K562 (cell line): ENCODE measurements at regions not wholly inside any gene's neighbourhood (a gene's known extent, or its start where the extent isn't known, plus 50 kb on each side); places are given as distances from the start of the nearest gene placed in this dataset.

ENCODE experiments used
- ATAC-seq: fragments of 200-7000 bp; cut with Tn5 transposase; 3 replicates; pipeline ENCODE4 v1.9.1; 2020; ENCODE audit warnings: moderate library complexity
- BruUV-seq: library from RNA; stranded (reverse); fragments of 400-500 nt; replicated peaks from 2 replicates; lab custom pipeline; 2021; lab: Mats Ljungman, UMichigan
- CTCF ChIA-PET: fragments of 300-600 bp; formaldehyde crosslinking; extraction: SDS; loops from one replicate; lab custom pipeline; 2021; ENCODE audit warnings: low intra/inter-chr PET ratio; lab: Yijun Ruan, JAX
- POLR2A ChIA-PET: fragments of 300-600, 350-650 bp; sonication (Branson Sonifier 250); formaldehyde crosslinking; extraction: SDS; loops from one replicate; lab custom pipeline; 2021; ENCODE audit warnings: antibody characterized with exemption, inconsistent platforms; lab: Yijun Ruan, JAX
- DNase-seq, 4 experiments: peaks; one replicate each; pipeline versions ENCODE4 v3.0.0 to v3.0.0-alpha.2; 2011 to 2018; ENCODE audit warnings: low spot score in 3 of 4, mixed read lengths in 3 of 4; ENCODE audit errors: extremely low read depth in 1 of 4
- FAIRE-seq: peaks from 2 replicates; lab custom pipeline; 2011; peaks lifted over from hg19 to GRCh38; lab: Jason Lieb, UNC
- H2AFZ ChIP-seq: 2 replicates; pipeline ENCODE4 v1.6.0; 2011; ENCODE audit warnings: low read depth, low read length, control low read depth, inconsistent platforms
- H3K27ac ChIP-seq: fragments of 200-600 bp; 3 replicates; pipeline ENCODE4 v1.8.0; 2011; ENCODE audit warnings: low read depth, mild to moderate bottlenecking, control low read depth, inconsistent platforms, low read length, moderate library complexity, mixed read lengths; ENCODE audit errors: extremely low read depth
- H3K27me3 ChIP-seq, 2 experiments: fragments of 300-600 bp in 1 of 2; 2 replicates in 1 of 2; 3 replicates in 1 of 2; pipeline versions ENCODE4 v1.6.0 to v1.8.0; 2011; ENCODE audit warnings: inconsistent platforms in 2 of 2, low read length in 2 of 2, mild to moderate bottlenecking in 1 of 2, mixed read lengths in 1 of 2, moderate library complexity in 1 of 2; ENCODE audit not compliant: control insufficient read depth in 2 of 2, insufficient read depth in 2 of 2
- H3K36me3 ChIP-seq: fragments of 300-600 bp; 3 replicates; pipeline ENCODE4 v1.8.0; 2011; ENCODE audit warnings: mild to moderate bottlenecking, low read length, inconsistent platforms; ENCODE audit not compliant: control insufficient read depth, insufficient read depth
- H3K4me1 ChIP-seq, 2 experiments: fragments of 200-600 bp in 1 of 2; replicated peaks in 1 of 2; 2 replicates in 1 of 2; 3 replicates in 1 of 2; pipeline versions ENCODE4 v1.5.1 to v1.8.0; 2011; ENCODE audit warnings: inconsistent platforms in 2 of 2, low read length in 2 of 2, mild to moderate bottlenecking in 1 of 2, mixed read lengths in 1 of 2, moderate library complexity in 1 of 2; ENCODE audit not compliant: control insufficient read depth in 2 of 2, insufficient read depth in 2 of 2
- H3K4me2 ChIP-seq: 2 replicates; pipeline ENCODE4 v1.6.1; 2011; ENCODE audit warnings: low read length, control low read depth, inconsistent platforms, mixed read lengths; ENCODE audit not compliant: insufficient read depth
- H3K4me3 ChIP-seq: fragments of 200-600 bp; sonication (generic), shearing (Covaris generic); 2 replicates; pipeline ENCODE4 v1.5.1; 2016; ENCODE audit warnings: control low read depth, inconsistent platforms
- H3K79me2 ChIP-seq: fragments of 200-600 bp; 3 replicates; pipeline ENCODE4 v1.8.0; 2011; ENCODE audit warnings: low read length, inconsistent platforms; ENCODE audit not compliant: control insufficient read depth, insufficient read depth
- H3K9ac ChIP-seq, 2 experiments: 2 replicates each; pipeline versions ENCODE4 v1.6.0 to v1.6.1; 2011; ENCODE audit warnings: low read depth in 2 of 2, low read length in 2 of 2, control low read depth in 1 of 2, inconsistent platforms in 1 of 2, mild to moderate bottlenecking in 1 of 2, mixed read lengths in 1 of 2; ENCODE audit not compliant: insufficient read depth in 1 of 2
- H3K9me1 ChIP-seq: one replicate; pipeline ENCODE4 v1.6.0; 2011; ENCODE audit warnings: inconsistent platforms, mild to moderate bottlenecking, low read length, moderate library complexity; ENCODE audit not compliant: control insufficient read depth, insufficient read depth
- H3K9me3 ChIP-seq: replicated peaks from 2 replicates; pipeline ENCODE4 v1.5.1; 2011; ENCODE audit warnings: low read depth, low read length, inconsistent platforms; ENCODE audit not compliant: control insufficient read depth, insufficient read depth
- H4K20me1 ChIP-seq: replicated peaks from 2 replicates; pipeline ENCODE4 v1.6.1; 2011; ENCODE audit warnings: low read length, inconsistent platforms, mixed read lengths; ENCODE audit not compliant: control insufficient read depth, insufficient read depth
- ADNP ChIP-seq: fragments of 200-800 bp; sonication (Bioruptor generic); IDR thresholded peaks from 2 replicates; pipeline ENCODE4 v1.6.1; 2016; ENCODE audit warnings: missing genetic modification characterization, missing compliant biosample characterization
- CREM ChIP-seq: IDR thresholded peaks from 2 replicates; pipeline ENCODE4 v1.6.1; 2014; ENCODE audit warnings: antibody characterized with exemption, low read depth
- HDAC8 ChIP-seq: fragments of 450-650 bp; IDR thresholded peaks from 2 replicates; pipeline ENCODE4 v1.6.1; 2016; ENCODE audit warnings: mild to moderate bottlenecking, missing genetic modification characterization, moderate library complexity, missing compliant biosample characterization
- MAFK ChIP-seq: IDR thresholded peaks from 2 replicates; pipeline ENCODE4 v1.6.1; 2011; ENCODE audit warnings: low read length, improper control_type of control experiment
- NR1H2 ChIP-seq: sonication (generic); formaldehyde crosslinking; IDR thresholded peaks from 2 replicates; pipeline ENCODE4 v1.4.0; 2020; ENCODE audit warnings: mild to moderate bottlenecking, missing genetic modification reagents
- NR4A1 ChIP-seq, 2 experiments: fragments of 250-450 bp in 1 of 2; fragments of 450-650 bp in 1 of 2; sonication (Bioruptor Pico) in 1 of 2; IDR thresholded peaks; 2 replicates each; pipeline versions ENCODE4 v1.4.0 to v1.6.1; 2016 to 2020; ENCODE audit warnings: mild to moderate bottlenecking in 2 of 2, missing compliant biosample characterization in 1 of 2, missing genetic modification characterization in 1 of 2, moderate library complexity in 1 of 2
- OTX1 ChIP-seq: fragments of 450-650 bp; formaldehyde crosslinking; IDR thresholded peaks from 2 replicates; pipeline ENCODE4 v1.4.0; 2022; ENCODE audit warnings: mild to moderate bottlenecking
- PHB ChIP-seq: fragments of 250-450 bp; sonication (Bioruptor Pico); IDR thresholded peaks from 2 replicates; pipeline ENCODE4 v1.5.0; 2021
- SUPT5H ChIP-seq: fragments of 450-650 bp; IDR thresholded peaks from 2 replicates; pipeline ENCODE4 v1.6.1; 2016
- ZNF274 ChIP-seq: IDR thresholded peaks from 2 replicates; pipeline ENCODE4 v1.6.1; 2011; ENCODE audit warnings: low read depth, mild to moderate bottlenecking, low read length, moderate library complexity, borderline replicate concordance
- ZNF766 ChIP-seq: fragments of 200-800 bp; sonication (Bioruptor generic); conservative IDR thresholded peaks from 2 replicates; pipeline ENCODE4 v1.6.1; 2016; ENCODE audit warnings: missing genetic modification characterization, missing compliant biosample characterization
- WGBS: fragments of 100-300 bp; shearing (Covaris generic); methylation state at CpG from one replicate; pipeline ENCODE4 v1.1.6; 2016; ENCODE audit warnings: low coverage, mixed read lengths; ENCODE audit not compliant: insufficient coverage; ENCODE audit errors: missing lambda C conversion rate; 5-methylcytosine and 5-hydroxymethylcytosine counted together
- in situ Hi-C: fragments of 300-500 bp; cut with MboI; formaldehyde crosslinking; loops from 4 replicates; pipeline ENCODE4 v1.15.0; 2018; ENCODE audit warnings: inconsistent platforms, mixed read lengths
- intact Hi-C: fragments of 100-400 bp; cut with micrococcal nuclease; formaldehyde crosslinking; loops from 2 replicates; pipeline ENCODE4 v1.14.2; 2022
- TF ChIP-seq, protein P1 (sequence below): fragments of 250-450 bp; sonication (Bioruptor Pico); IDR thresholded peaks from 2 replicates; pipeline ENCODE4 v1.5.0; 2020; ENCODE audit warnings: mild to moderate bottlenecking
- TF ChIP-seq, protein P2 (sequence below): fragments of 250-450 bp; sonication (Bioruptor Pico); IDR thresholded peaks from 2 replicates; pipeline ENCODE4 v1.4.0; 2020

DNA sequence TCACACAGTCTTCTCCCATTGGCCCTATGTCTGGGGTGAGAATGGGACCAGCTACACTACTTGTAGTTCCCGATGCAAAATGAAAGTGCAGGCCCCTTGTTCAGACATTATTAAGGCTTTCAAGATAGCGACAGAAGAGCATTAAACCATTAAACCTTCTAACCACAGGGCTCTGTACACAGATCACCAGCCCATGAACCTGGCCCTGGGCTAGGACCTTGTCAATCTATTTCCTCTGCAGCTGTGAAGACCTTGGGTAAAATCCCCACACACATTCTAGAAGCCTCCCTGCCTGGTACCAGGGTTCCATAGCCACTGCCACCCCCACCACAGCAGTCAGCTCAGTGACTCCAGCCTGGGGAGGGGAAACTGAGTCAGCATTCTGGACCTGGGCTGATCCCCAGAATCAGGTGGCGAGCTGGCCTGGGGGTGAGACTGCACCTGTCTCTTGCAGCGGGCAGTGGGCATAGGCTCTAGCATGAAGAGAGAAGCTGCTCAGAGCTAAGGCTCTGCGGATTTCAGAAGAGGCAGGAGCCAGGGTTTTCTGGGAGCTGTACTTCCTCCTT is 119.7 kb upstream of the LHX1 start:
- H4K20me1 ChIP-seq, result peaks cover 14% of the 10 kb centered on the region; the same call in 1 of the 2 replicates
- no peak overlapping the region for H2AFZ ChIP-seq
- H3K4me3 ChIP-seq, result no peak overlapping the region
- H3K9me3 ChIP-seq, result no peaks in the 10 kb centered on the region
- POLR2A ChIA-PET, result interaction anchor here (0.7 kb wide), 1 partner anchor 759 kb away, joined by 3 read pairs; no protein-coding TSS in a partner anchor
- H3K36me3 ChIP-seq, result no peaks in the 10 kb centered on the region
- in situ Hi-C loops (no loop called here), intact Hi-C loops (no loop called here)
- no peak overlapping the region for H3K4me2 ChIP-seq
- 3% methylated on average over 5 of the region's 5 CpGs for WGBS
- ATAC-seq (no peak), DNase-seq (no peak), FAIRE-seq (no peak)
- H3K79me2 ChIP-seq, result no peaks in the 10 kb centered on the region
- H3K9me1 ChIP-seq, result no peaks in the 10 kb centered on the region
- H3K27me3 ChIP-seq, result peaks cover 23 to 85% of the 10 kb centered on the region in 2 experiments; a peak in 4 of 5 replicates
- no peak overlapping the region for H3K27ac ChIP-seq
- no peaks in the 10 kb centered on the region for H3K4me1 ChIP-seq
- no peak overlapping the region for H3K9ac ChIP-seq
- CTCF ChIA-PET, result no interaction called here
- no TSS peak for BruUV-seq
- TF ChIP-seq OTX1 (CRISPR knock-in tag) (no peak), ZNF274 (no peak), HDAC8 (tag) (no peak), NR4A1 (CRISPR knock-in tag; IDR thresholded peaks at IDR 0.05) (no peak), NR4A1 (tag; IDR thresholded peaks at IDR 0.05) (no peak), MAFK (no peak), SUPT5H (no peak), NR1H2 (CRISPR knock-in tag) (no peak), CREM (no peak), ZNF766 (no peak), PHB (no peak), ADNP (tag) (no peak)
- TF ChIP-seq, protein P1, sequence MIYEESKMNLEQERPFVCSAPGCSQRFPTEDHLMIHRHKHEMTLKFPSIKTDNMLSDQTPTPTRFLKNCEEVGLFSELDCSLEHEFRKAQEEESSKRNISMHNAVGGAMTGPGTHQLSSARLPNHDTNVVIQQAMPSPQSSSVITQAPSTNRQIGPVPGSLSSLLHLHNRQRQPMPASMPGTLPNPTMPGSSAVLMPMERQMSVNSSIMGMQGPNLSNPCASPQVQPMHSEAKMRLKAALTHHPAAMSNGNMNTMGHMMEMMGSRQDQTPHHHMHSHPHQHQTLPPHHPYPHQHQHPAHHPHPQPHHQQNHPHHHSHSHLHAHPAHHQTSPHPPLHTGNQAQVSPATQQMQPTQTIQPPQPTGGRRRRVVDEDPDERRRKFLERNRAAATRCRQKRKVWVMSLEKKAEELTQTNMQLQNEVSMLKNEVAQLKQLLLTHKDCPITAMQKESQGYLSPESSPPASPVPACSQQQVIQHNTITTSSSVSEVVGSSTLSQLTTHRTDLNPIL (CRISPR knock-in tag), result no peak
- TF ChIP-seq, protein P2, sequence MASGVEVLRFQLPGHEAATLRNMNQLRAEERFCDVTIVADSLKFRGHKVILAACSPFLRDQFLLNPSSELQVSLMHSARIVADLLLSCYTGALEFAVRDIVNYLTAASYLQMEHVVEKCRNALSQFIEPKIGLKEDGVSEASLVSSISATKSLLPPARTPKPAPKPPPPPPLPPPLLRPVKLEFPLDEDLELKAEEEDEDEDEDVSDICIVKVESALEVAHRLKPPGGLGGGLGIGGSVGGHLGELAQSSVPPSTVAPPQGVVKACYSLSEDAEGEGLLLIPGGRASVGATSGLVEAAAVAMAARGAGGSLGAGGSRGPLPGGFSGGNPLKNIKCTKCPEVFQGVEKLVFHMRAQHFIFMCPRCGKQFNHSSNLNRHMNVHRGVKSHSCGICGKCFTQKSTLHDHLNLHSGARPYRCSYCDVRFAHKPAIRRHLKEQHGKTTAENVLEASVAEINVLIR, result no peak
